Progenitor cell of endocrine pancreas (in vitro differentiated cells): ENCODE measurements at regions not wholly inside any gene's neighbourhood (a gene's known extent, or its start where the extent isn't known, plus 50 kb on each side); places are given as distances from the start of the nearest gene placed in this dataset.
"Not testable (repeated sequence)": the region's sequence is repeated elsewhere in the genome, so short reads cannot be mapped to it uniquely, and the experiment has no call there.

Source experiments
- DNase-seq: peaks from one replicate; pipeline ENCODE4 v3.0.0; 2021; ENCODE audit warnings: low spot score; ENCODE audit not compliant: unreplicated experiment
- H3K27ac Mint-ChIP-seq: 2 replicates; pipeline ENCODE4 v1.8.0; 2021; ENCODE audit warnings: mild to moderate bottlenecking, moderate library complexity, mixed read lengths
- H3K27me3 Mint-ChIP-seq: 2 replicates; pipeline ENCODE4 v1.8.0; 2021; ENCODE audit warnings: mixed read lengths
- H3K36me3 Mint-ChIP-seq: 2 replicates; pipeline ENCODE4 v1.8.0; 2022; ENCODE audit warnings: mixed read lengths; ENCODE audit not compliant: insufficient read depth
- H3K4me1 Mint-ChIP-seq: 2 replicates; pipeline ENCODE4 v1.8.0; 2021; ENCODE audit warnings: low read depth, mixed read lengths
- H3K4me3 Mint-ChIP-seq: 2 replicates; pipeline ENCODE4 v1.8.0; 2021; ENCODE audit warnings: low read depth, mild to moderate bottlenecking, moderate library complexity, mixed read lengths
- H3K9me3 Mint-ChIP-seq: 2 replicates; pipeline ENCODE4 v1.8.0; 2021; ENCODE audit warnings: low read depth, mixed read lengths
- TF ChIP-seq, protein P1 (sequence below): fragments of 200-600 bp; sonication (generic); IDR thresholded peaks from one replicate; pipeline ENCODE4 v1.5.0; 2021; ENCODE audit warnings: antibody characterized with exemption, mild to moderate bottlenecking; ENCODE audit not compliant: unreplicated experiment

GRCh38 chr2:83368461-83368860, 1090.6 kb downstream of the SUCLG1 start:
- DNase-seq, result no peak
- H3K9me3 Mint-ChIP-seq, result peaks cover 3% of the 10 kb centered on the region
- no peaks in the 10 kb centered on the region for H3K36me3 Mint-ChIP-seq
- H3K27me3 Mint-ChIP-seq, result no peaks in the 10 kb centered on the region
- H3K4me1 Mint-ChIP-seq, result no peaks in the 10 kb centered on the region
- TF ChIP-seq, protein P1, sequence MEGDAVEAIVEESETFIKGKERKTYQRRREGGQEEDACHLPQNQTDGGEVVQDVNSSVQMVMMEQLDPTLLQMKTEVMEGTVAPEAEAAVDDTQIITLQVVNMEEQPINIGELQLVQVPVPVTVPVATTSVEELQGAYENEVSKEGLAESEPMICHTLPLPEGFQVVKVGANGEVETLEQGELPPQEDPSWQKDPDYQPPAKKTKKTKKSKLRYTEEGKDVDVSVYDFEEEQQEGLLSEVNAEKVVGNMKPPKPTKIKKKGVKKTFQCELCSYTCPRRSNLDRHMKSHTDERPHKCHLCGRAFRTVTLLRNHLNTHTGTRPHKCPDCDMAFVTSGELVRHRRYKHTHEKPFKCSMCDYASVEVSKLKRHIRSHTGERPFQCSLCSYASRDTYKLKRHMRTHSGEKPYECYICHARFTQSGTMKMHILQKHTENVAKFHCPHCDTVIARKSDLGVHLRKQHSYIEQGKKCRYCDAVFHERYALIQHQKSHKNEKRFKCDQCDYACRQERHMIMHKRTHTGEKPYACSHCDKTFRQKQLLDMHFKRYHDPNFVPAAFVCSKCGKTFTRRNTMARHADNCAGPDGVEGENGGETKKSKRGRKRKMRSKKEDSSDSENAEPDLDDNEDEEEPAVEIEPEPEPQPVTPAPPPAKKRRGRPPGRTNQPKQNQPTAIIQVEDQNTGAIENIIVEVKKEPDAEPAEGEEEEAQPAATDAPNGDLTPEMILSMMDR, result no peak
- H3K4me3 Mint-ChIP-seq, result no peak overlapping the region
- no peak overlapping the region for H3K27ac Mint-ChIP-seq

DNA sequence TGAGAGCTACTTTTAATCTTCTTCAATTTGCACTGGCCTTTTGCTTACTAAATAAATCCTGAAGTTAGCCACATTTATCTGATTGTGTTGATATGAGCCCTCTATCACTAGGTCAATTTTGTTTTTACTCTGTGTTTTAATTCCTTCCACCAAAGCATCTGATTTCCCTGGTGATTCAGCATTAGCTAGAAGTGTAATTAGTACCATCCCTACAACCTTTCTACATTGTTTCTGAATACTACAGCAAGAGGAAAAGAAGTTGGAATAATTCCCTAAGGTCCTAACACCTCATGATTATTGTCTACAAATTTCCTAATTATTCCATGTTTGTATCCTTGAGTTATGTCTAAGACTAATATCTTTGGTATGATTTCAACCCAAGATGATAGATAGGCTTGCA, 1093.6 kb downstream of the SUCLG1 start:
- Mint-ChIP-seq H3K27ac (no peak overlapping the region), H3K4me3 (no peak overlapping the region), H3K4me1 (no peaks in the 10 kb centered on the region), H3K27me3 (no peaks in the 10 kb centered on the region), H3K36me3 (no peaks in the 10 kb centered on the region), H3K9me3 (peaks cover 3% of the 10 kb centered on the region)
- no peak for DNase-seq
- TF ChIP-seq, protein P1, result no peak

GRCh38 chr2:83364264-83364663, 1094.8 kb downstream of the SUCLG1 start:
- H3K4me3 Mint-ChIP-seq, result no peak overlapping the region
- TF ChIP-seq, protein P1, result no peak
- H3K27me3 Mint-ChIP-seq, result no peaks in the 10 kb centered on the region
- H3K27ac Mint-ChIP-seq, result no peak overlapping the region
- no peaks in the 10 kb centered on the region for H3K36me3 Mint-ChIP-seq
- DNase-seq, result no peak
- no peaks in the 10 kb centered on the region for H3K4me1 Mint-ChIP-seq
- peaks cover 3% of the 10 kb centered on the region for H3K9me3 Mint-ChIP-seq

GRCh38 chr2:83363138-83363537, 1095.9 kb downstream of the SUCLG1 start:
- not testable (repeated sequence) for H3K9me3 Mint-ChIP-seq, H3K27ac Mint-ChIP-seq, H3K27me3 Mint-ChIP-seq, H3K4me3 Mint-ChIP-seq, H3K4me1 Mint-ChIP-seq, DNase-seq, H3K36me3 Mint-ChIP-seq

DNA sequence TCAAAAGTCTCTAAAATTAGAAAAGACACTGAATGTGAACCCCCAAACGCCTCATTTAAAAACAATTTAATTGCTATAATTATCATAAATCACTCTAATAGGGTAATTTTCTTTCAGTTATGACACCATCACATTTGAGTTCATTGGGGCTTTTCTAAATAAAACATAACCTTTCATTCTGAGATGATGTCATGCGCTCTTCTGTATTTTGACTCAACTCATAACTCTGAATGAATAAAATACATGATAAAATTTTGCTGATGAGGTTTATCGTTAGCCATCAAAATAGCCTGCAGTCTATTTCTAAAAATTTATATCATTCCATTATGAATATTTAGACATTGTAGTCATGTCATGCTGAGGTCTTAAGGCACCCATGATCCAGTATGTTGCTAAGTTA, 1099.7 kb downstream of the SUCLG1 start:
- no peaks in the 10 kb centered on the region for H3K9me3 Mint-ChIP-seq
- TF ChIP-seq, protein P1, result no peak
- no peaks in the 10 kb centered on the region for H3K36me3 Mint-ChIP-seq

GRCh38 chr2:83342860-83343329, 1116.2 kb downstream of the SUCLG1 start:
- no peak overlapping the region for H3K4me3 Mint-ChIP-seq
- peaks cover 14% of the 10 kb centered on the region for H3K9me3 Mint-ChIP-seq
- no peak overlapping the region for H3K27ac Mint-ChIP-seq
- H3K27me3 Mint-ChIP-seq, result no peaks in the 10 kb centered on the region
- no peaks in the 10 kb centered on the region for H3K4me1 Mint-ChIP-seq
- no peak for DNase-seq
- TF ChIP-seq, protein P1, result no peak
- H3K36me3 Mint-ChIP-seq, result no peaks in the 10 kb centered on the region

More for the DNA sequence above, 1099.7 kb downstream of the SUCLG1 start:
- H3K4me1 Mint-ChIP-seq, result no peaks in the 10 kb centered on the region
- H3K27me3 Mint-ChIP-seq, result no peaks in the 10 kb centered on the region
- DNase-seq, result no peak
- no peak overlapping the region for H3K27ac Mint-ChIP-seq
- no peak overlapping the region for H3K4me3 Mint-ChIP-seq
